ENCODE measurements at regions not wholly inside any gene's neighbourhood (a gene's known extent, or its start where the extent isn't known, plus 50 kb on each side); places are given as distances from the start of the nearest gene placed in this dataset.

DNA sequence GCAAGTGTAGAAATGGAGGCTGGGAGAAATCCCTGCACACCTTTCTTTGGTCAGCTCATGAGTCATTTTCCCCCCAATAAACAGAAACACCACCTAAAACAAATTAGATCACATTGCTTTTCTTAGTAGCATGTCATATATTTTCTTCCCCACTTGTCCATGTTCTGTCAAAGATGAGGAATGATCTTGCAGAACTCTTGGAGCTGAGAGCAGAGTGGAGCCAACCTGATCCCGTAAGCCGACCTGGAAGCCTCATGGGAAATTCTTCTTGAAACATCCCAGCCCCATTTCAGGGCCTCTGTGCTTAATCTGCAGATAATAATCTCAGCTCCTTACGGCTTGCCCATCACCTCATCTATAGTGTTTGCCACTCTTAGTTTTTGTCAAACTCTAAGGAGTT, 284.6 kb upstream of the ELAC2 start:
- DNase-seq (ENCODE audit: low read depth), result no peak

DNA sequence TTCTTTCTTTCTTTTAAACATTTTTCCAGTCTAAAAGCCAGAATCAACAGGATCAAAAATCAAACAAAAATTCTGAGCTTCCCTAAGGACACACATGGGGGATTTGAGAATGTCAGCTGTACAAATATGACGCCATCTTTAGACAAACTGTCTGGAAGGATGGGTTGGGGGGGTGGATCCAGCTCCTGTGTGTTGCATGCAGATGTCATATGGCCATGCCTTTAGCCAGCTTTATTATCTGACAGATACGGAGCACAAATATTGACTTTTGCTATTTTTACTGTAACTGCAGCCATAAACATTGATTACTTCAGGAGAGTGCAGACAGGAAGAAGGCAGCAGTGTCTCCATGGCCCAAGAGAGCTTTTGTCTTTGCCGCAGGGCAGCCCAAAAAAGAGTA, 279.4 kb upstream of the ELAC2 start:
- no peak for DNase-seq (ENCODE audit: low read depth)

DNA sequence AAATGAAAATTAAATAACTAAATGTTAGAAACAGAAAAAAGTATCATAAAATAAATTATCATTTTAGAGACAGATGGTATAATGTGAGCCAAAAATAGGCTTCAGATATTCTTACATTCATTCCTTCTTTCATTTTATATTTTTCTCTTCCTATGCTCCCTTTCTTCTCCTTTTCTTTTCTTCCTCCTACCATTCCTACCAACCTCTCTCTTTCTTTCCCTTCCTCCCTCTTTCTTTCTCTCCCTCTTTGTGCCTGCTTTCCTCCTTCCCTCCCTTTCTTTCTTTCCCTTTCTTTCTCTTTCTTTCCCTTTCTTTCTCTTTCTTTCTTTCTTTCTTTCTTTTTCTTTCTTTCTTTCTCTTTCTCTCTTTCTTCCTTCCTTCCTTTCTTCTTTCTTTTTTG, 275.6 kb upstream of the ELAC2 start:
- DNase-seq (ENCODE audit: low read depth), result no peak

DNA sequence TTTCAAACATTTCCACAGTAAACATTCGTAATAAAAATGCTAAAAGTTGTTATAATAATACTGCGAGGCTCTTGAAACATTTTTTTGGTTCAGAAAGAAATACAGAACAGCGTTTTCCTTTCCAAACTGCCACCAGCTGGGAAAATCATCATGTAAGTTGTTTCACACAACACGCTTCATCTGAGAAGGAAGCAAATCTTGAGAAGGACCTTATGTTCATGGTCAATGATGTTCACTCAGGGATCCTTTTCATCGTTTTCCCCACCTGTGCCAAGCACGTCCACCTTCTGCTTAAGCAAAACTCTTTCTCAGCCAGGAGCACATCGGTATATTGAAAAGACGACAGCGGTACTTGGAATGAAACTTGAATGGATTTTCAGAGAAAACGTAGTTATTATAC, 274.5 kb upstream of the ELAC2 start:
- DNase-seq (ENCODE audit: low read depth), result no peak

DNA sequence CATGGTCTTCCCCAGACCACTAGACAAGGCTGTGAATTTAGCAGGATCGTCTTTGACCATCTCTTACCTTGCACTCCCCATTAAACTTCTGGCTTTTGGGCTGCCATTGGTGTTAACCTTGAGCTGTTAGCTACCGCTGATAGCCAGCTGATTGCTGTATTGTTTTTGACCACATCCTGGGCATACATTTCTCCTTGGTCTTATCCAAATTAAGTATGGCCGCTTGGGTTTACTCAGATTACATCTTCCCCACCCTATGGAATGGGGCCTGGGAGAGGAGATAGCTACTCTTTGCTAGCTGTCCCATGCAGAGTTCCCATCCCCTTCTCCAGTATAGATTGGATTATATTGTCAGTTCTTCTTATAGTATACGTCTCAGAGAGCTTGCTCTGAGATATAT, 270.4 kb upstream of the ELAC2 start:
- DNase-seq (ENCODE audit: low read depth), result no peak

DNA sequence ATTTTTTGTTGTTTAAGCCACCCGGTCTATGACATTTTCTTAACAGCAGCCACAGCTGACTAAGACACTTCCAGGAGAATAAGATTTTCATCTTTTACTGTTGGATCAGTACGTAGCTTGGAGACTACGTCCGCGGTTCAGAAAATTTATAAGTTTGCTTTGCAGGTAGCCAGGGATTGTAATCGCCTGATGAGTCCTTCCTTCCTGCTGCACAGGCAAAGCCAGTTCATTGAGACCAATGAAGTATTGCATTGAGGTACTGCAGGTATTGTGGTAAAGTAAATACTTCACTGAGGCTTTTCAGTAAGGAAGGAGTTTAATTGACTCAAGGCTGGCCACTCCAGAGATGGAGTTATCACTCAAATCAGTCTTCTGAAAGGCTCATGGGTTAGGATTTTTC, 269.4 kb upstream of the ELAC2 start:
- DNase-seq (ENCODE audit: low read depth), result no peak

DNA sequence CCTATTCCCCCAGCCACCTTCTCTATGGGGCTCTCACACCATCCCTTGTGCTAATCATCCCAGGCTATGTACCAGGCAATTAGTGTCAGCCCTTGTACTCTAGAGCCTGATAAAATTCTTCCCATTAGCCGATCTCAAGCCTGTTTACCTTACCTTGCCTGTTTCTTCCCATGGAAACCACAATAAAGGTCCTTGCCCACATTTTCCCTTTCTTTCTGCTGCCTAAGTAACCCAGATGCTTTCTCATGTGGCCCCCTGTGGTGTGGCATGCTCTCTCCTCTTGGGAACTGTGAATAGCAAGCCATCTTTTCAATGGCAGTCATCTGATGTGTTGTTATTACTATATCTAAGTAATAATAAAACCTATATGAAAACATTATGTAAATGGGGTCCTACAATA, 265.8 kb upstream of the ELAC2 start:
- no peak for DNase-seq (ENCODE audit: low read depth)

DNA sequence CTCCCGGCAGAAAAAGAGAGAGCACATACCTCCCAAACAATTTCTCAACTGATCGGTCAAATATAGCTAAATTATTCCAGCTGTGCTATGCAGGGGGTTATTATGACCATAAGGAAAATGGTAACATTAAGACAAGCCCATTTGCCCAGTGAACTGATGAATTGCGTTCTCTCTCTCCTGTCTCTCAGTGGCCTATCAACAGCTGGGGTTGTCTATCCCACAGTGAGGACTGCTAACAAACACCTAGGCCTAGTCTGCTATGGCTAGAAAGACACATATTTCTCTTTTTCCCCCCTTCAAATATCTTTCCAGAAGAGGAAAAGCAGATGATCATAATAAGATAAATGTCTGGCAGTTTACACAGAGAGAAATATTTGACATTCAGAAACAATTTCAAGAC, 263.8 kb upstream of the ELAC2 start:
- DNase-seq (ENCODE audit: low read depth), result no peak

DNA sequence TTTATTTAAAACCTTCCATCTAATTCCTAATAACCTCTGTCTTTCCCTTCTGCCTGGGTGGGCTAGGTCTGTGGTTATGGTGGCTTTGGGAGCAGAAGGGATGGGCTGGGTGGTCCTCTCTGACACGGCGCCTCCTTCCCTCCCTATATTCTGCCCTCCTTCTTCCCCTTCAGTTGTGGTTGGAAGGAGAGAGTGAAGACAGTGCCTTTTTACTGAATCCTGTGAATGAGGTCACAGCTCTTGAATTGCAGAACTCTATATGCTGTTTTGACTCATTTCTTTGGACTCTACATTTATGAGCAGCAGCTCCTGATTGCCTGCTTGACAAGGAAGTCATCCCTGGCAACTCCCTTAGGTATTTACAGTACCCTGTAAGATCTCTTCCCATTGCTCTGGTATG, 256.0 kb upstream of the ELAC2 start:
- DNase-seq (ENCODE audit: low read depth), result no peak

DNA sequence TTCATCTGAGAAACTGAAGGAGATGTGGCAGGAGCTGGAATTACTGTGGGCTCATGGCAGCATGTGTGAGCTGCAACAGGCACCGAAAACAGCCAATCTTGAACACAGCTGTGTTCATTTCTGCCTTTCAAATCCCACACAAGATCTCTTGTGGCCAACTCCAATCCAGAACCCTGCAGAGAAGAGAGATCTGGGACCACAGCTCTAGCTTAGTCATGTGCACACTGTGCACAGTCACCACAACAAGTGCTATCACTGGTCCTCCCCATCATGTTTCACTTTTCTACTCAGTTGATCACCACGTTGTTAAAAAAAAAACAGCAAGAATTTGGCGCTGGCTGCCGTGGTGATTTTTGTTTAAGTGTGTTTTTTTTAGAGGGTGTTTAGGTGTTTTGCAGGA, 254.5 kb upstream of the ELAC2 start:
- DNase-seq (ENCODE audit: low read depth), result no peak

DNA sequence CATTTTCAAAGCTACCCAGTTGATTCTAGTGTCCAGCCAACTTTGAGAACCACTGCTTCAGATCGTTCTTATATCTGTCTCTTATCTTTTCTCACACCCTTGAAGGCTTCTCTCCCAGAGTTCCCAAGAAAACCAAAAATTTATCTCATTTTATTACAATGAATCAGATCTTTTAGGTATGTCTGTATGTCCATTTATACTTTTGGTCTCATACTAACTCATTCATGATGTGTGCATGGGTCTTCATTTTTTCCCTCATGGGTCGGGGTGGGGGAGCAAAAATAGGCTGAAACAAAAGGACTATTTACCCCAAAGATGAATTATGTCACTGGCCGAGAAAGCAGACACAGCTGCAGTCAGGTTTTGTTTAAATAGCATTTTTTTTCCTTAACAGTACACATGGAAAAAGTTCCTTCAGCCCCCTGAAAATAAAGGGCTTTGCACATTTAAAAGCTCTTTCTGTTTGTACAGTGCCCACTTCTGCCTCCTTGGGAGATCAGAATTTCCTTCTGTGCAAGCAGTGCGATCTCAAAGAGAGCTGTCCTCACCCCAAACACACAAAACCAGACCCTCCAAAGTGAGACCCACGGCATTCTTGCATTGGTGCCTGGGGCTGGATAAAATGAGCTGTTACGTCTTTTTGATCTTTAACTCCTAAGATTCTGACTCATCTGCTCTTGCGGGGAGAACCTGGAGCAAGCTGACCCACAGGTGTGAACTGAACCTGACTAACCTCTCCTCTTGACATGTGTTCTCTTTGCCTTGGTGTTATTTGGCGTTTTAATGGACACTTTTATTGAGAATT, 251.2 kb upstream of the ELAC2 start:
- no peak for DNase-seq (ENCODE audit: low read depth)

DNA sequence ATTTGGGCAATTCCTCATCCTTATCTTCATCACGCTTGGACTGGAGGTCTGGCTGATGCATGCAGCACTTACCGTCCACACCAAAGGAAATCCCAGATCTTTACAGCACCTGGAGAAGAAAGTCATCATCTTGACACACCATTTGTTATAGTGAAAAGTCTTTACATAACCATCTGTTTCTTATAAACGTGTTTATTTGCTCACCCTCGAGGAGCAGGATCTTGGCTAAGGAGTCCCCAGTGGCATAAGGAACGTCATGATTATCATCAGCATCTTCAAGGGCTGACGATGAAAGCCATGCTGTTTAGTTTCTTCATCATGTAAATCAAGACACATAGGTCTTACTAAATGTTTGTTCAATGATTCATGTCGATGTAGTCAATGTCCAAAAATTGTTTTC, 248.8 kb upstream of the ELAC2 start:
- DNase-seq (ENCODE audit: low read depth), result no peak

DNA sequence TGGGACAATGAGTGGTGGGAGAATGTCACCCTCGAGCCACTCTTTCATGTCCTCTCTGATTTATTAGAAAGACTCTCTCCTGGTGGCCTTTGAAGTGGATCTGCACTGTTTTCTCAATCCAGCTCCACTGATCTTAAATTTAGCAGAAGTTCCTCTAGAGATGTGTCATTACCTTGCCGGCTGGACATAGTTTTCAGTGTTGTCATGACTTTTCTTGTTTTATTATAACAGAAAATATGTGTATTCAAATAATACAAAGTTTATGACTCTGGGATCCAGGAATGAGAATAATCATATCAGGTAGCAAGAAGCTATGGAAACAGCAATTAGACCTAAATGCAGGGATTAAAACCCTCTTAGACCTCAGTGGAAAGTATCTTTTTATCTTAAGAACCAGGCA, 247.5 kb upstream of the ELAC2 start:
- no peak for DNase-seq (ENCODE audit: low read depth)

DNA sequence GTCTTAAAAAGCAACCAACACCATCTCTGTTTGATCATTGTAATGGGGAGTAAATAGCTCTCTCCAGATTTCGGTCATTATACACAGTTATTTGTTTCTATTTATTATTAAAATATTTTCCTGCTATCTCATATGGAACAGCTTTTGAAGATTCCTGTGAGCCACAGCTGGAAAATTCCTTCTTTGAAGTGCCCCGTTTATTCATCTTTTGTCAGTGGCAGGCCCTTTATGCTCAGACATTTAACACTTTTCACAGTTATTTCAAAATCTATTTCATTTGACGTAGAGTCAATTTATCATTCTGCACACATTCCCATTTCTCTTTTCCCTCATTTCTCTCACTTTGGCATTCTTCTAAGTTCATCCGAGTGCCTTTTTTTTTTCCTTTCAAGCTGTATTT, 245.9 kb upstream of the ELAC2 start:
- DNase-seq (ENCODE audit: low read depth), result no peak

DNA sequence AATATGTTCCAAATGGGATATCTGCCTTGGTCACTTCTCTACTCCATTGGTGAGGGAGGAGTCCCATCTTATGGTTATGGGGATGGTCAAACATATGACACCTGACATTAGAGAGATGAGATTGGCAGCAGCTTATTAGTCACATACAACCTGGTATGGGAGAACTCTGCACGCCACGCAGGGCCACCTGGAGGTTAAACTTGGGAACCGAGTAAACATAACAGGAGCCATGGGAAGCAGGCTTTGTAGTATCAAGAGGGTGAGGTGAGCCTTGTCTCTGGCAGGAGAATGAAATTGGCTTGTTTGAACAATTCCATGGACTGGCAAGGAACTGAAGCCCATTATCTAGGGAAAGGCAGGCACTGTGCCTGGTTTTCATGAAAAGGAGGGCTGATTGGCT, 238.7 kb upstream of the ELAC2 start:
- no peak for DNase-seq (ENCODE audit: low read depth)

DNA sequence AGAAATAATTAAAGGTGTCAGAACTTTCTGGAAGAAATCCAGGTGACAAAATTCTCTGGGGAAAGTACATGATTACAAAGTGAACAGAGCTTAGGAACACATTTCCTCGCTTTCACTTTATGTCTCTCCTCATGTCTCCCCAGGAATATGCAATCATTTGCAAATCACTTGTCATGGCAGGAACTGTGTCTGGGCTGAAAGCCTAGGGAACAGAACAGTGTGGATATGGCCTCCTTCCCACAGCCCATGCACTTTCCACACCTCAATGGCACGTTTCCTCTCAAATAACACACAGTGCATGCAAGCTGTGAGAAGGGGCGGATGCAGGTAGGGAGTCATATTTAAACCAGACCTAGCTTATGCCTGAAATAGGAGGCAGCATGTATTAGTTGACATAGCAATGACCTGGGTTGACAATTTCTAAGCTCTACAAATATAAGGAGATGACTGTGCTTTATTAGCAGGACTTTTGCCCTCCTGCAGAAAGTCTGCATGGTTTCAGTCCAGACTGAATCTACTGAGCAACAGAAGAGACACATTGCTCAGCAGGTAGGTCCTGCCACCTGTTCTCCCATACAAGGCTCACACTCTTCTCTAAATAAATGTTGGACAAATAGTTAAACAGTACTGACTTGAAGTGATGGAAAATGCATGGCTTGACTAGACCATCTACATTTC, 236.0 kb upstream of the ELAC2 start:
- DNase-seq (ENCODE audit: low read depth), result no peak

DNA sequence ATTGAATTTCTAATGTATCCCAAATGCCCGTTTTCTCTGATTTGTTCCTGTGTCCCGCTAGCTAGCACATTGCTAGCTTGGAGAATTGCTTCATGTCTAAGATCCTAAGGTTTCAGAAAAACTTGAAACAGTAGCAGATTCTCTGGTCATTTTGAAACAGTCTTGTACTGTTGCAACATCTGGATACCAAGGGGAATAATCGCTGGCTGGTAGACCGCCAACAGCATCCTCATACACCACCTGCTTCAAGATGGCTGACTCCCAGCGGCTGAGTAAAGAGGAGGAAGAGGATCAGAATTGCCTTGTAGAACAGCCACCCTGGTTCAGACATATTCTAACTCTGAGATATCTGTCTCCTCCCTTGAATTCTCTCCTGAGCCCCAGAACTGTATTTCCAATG, 226.7 kb upstream of the ELAC2 start:
- no peak for DNase-seq (ENCODE audit: low read depth)

DNA sequence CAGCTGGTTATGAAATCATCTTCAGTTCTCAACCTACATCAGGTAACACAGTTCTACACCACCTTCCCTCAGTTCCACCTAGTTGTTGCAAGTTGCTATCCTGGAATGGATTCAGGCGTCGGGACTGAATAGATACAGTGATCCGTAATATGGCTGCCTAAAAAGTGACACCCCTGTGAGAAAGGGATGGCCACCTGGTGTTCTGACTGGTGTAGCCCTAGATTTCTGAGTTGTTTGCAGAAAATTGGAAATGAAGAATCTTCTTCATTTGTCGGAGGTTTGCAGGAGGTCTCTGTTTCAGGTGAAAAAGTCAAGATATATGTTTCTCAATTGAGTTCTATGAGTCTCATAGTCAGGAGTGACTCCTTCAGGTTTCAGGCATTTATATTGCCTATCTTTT, 225.8 kb upstream of the ELAC2 start:
- DNase-seq (ENCODE audit: low read depth), result no peak

DNA sequence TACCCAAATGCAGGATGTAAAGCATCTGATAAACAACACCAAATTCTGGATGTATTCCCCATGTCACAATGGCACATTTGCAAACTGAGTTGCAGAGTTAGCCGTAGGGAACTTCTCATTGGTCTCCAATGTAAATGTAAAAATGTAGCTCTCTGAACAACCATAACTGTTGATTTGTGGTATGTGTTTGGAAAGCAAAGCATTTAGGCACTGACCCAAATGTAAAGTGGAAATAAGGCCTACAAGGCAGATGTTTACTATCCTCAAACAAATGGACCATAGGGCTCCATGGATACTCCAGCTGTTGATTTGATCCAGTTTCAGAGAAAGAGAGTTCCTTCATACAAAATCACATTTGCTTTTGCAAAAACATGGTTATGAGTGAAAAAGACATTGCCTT, 223.0 kb upstream of the ELAC2 start:
- no peak for DNase-seq (ENCODE audit: low read depth)

DNA sequence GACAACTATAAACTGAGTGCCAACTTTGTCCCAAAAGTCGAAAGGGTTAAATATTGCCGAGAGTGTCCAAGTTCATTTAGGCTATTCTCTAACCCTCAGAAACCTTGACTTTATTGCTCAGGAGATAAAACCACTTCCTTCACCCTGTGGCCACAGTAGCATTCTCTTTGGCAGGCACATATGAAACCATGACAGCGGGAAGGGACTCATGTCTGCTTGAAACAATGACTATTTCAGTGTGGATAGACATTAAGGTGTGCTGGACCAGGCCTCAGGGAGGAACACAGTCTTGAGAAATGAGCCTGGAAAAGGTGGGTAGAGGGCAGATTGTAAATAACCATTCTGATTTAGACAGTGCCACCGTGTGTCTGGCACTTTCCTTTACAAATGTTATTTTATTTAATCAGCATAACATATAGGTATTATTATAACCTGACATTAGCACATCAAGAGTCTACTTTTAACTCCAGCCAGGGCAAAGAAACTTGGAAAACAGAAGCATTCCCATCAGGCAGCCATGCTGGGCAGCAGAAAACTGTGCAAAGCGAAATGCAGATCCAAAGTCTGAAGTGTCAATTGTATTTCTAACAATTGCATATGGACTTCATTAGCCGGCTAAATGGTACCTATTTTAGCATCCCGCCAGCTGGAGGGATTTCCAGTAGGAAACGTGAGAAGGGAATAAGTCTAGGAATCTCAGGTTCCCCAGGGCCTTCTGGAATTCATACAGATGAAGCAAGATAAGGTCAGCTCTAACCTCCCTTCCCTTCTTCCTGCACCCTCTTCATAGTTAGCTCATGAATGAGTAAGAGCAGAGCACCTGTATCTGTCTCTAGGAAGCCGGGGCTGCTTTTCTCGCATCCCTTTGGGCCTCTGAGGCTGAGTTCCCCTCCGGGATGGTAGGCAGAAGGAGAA, 212.8 kb upstream of the ELAC2 start:
- no peak for DNase-seq (ENCODE audit: low read depth)

DNA sequence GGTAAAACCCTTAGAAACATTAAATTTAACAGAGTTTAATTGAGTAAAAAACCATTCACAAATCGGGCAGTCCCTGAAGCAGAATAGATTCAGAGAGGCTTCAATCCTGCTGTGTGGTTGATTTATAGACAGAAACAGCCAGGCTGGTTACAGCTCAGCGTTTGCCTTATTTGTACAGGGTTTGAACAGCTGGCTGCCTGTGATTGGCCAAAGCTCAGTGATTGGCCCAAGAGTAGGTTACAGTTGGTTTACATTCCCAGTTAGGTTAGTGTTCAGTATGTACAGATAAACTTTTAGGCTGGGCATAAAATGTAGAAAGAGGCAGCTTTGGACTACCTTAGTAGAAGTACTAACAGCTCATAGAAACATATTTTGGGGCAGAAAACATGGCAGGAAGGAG, 210.4 kb upstream of the ELAC2 start:
- DNase-seq (ENCODE audit: low read depth), result no peak

DNA sequence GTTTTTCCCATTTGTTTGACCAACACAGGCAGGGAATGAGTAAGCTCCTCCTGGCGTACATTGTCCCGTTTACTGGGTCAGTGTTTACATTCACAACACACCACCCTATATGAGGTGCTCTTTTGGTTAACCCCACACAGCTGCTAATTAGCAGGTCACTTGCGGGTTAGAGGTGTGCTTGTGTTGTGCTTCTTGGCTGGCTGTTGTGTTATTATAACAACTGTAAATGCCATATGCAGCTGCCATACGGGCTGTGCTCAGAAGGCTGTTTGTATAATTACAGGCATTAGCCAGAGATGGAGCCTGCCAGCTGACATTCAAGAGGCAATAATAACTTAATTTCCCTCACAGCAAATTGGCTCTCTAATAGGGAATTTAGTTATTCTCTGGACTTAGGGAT, 205.1 kb upstream of the ELAC2 start:
- DNase-seq (ENCODE audit: low read depth), result no peak

DNA sequence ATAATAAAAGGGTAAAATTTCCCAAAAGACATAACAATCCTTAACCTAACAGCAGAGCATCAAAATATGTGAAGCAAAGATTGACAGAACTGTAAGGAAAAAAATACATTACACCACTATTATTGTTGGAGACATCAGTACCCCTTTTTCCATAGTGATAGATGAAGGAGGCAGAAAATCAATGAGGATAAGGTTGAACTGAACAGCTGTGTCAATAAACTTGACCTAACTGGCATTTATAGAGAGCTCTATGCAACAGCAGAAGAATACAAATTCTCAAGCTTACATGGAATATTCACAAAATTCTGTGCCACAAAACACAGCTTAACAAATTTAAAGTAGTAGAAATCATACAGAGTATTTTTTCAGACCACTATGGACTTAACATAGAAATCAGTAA, 195.0 kb upstream of the ELAC2 start:
- no peak for DNase-seq (ENCODE audit: low read depth)

Measured in T follicular helper cell (primary cell).